Vagina (tissue), 2 donors: ENCODE measurements at regions not wholly inside any gene's neighbourhood (a gene's known extent, or its start where the extent isn't known, plus 50 kb on each side); places are given as distances from the start of the nearest gene placed in this dataset.

ENCODE experiments used
- POLR2A ChIP-seq, 2 donors: fragments of 450-650 bp; IDR thresholded peaks; one replicate each; pipeline ENCODE4 v1.6.1; 2017; ENCODE audit warnings: antibody characterized with exemption in 2 of 2, mild to moderate bottlenecking in 2 of 2, moderate library complexity in 2 of 2
- POLR2AphosphoS5 ChIP-seq, 2 donors: sonication (generic); formaldehyde crosslinking; IDR thresholded peaks; one replicate each; pipeline ENCODE4 v1.9.0; 2017; ENCODE audit warnings: antibody characterized with exemption in 2 of 2, mild to moderate bottlenecking in 2 of 2, low read depth in 1 of 2; ENCODE audit not compliant: insufficient read depth in 1 of 2
- TF ChIP-seq, protein P1 (sequence below), 3 experiments: fragments of 450-650 bp in 2 of 3; fragments of 200-600 bp in 1 of 3; sonication (generic) in 1 of 3; IDR thresholded peaks; one replicate each; pipeline ENCODE4 v1.5.1; 2017 to 2019; ENCODE audit warnings: antibody characterized with exemption in 3 of 3, mild to moderate bottlenecking in 2 of 3, moderate library complexity in 2 of 3

DNA sequence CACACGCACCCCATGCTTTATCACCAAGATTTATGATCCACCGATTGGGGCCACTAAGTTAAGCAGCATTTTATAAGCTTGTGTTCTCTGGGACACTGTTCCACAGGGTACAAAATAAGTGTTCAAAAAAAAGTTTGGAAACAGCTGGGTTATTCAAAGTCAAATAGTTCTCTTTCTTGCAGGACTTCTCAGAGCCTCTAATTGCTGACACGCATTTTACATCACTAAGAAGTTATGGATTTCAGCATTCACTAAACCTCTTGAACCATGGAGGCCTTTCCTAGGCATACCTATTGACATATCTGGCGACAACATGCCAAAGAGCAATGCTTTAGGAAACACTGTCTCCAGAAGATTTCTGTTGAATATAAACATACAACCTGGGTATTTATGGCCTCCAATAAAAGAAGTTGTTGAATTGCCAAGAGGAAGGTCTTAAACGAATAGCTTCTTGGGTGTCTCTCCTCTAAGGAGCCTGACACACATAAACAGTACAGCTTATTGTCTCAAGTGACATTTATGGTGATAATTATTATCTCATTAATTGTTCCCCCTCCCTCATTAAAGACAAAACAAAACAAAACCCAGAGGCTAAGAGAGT is 147.1 kb upstream of the ARHGAP20 start:
- TF ChIP-seq, protein P1, sequence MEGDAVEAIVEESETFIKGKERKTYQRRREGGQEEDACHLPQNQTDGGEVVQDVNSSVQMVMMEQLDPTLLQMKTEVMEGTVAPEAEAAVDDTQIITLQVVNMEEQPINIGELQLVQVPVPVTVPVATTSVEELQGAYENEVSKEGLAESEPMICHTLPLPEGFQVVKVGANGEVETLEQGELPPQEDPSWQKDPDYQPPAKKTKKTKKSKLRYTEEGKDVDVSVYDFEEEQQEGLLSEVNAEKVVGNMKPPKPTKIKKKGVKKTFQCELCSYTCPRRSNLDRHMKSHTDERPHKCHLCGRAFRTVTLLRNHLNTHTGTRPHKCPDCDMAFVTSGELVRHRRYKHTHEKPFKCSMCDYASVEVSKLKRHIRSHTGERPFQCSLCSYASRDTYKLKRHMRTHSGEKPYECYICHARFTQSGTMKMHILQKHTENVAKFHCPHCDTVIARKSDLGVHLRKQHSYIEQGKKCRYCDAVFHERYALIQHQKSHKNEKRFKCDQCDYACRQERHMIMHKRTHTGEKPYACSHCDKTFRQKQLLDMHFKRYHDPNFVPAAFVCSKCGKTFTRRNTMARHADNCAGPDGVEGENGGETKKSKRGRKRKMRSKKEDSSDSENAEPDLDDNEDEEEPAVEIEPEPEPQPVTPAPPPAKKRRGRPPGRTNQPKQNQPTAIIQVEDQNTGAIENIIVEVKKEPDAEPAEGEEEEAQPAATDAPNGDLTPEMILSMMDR (IDR thresholded peaks at IDR 0.05) = no peak
- TF ChIP-seq POLR2A (IDR thresholded peaks at IDR 0.05) = no peak
- TF ChIP-seq POLR2AphosphoS5 (IDR thresholded peaks at IDR 0.05; ENCODE audit: insufficient read depth in 1 of 2, low read depth in 1 of 2) = no peak
